ENCODE measurements at regions not wholly inside any gene's neighbourhood (a gene's known extent, or its start where the extent isn't known, plus 50 kb on each side); places are given as distances from the start of the nearest gene placed in this dataset.

DNA sequence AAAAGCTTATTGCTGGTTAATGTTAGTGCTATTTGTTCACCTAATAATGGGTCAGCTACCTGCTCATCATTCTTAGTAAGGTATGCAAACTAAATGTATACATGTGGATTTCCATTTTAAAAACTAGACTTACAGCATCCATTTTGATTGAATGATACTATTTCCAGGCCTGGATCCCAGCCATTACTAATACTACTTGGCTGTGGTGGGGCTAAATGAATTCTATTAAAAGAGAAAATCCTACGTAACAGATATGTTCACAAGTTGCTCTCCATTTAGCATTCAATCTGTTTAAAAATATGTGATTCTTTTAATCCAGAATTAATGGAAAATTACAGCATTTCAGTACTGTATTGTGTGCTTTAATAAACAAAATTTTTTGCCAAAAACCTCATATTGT is 169.4 kb upstream of the MIR17HG start:
- H2AFZ ChIP-seq (ENCODE audit: low read depth, low read length, poor library complexity, severe bottlenecking): no peak overlapping the region
- intact Hi-C loops (cut with micrococcal nuclease): no loop called here
- DNase-seq (ENCODE audit: low read depth, low spot score) (no peak), ATAC-seq (no peak)
- no peaks in the 10 kb centered on the region; the same call in 1 of the 2 replicates for H3K27me3 ChIP-seq (ENCODE audit: insufficient read depth, low read length)
- H3K9me3 ChIP-seq (ENCODE audit: control insufficient read depth in 1 of 2, insufficient read depth in 1 of 2, low read depth in 1 of 2, low read length in 2 of 2): no peaks in the 10 kb centered on the region
- no peak overlapping the region for H3K9ac ChIP-seq (ENCODE audit: low read length)
- no peak overlapping the region for H3K4me2 ChIP-seq (ENCODE audit: low read length)
- TF ChIP-seq POLR2AphosphoS5 (IDR thresholded peaks at IDR 0.05; ENCODE audit: low read depth, low read length): no peak
- TF ChIP-seq, protein P1, sequence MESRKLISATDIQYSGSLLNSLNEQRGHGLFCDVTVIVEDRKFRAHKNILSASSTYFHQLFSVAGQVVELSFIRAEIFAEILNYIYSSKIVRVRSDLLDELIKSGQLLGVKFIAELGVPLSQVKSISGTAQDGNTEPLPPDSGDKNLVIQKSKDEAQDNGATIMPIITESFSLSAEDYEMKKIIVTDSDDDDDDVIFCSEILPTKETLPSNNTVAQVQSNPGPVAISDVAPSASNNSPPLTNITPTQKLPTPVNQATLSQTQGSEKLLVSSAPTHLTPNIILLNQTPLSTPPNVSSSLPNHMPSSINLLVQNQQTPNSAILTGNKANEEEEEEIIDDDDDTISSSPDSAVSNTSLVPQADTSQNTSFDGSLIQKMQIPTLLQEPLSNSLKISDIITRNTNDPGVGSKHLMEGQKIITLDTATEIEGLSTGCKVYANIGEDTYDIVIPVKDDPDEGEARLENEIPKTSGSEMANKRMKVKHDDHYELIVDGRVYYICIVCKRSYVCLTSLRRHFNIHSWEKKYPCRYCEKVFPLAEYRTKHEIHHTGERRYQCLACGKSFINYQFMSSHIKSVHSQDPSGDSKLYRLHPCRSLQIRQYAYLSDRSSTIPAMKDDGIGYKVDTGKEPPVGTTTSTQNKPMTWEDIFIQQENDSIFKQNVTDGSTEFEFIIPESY (IDR thresholded peaks at IDR 0.05; ENCODE audit: extremely low read depth, insufficient replicate concordance, low read length): no peak
- TF ChIP-seq SIN3A (IDR thresholded peaks at IDR 0.05; ENCODE audit: low read depth): no peak
- TF ChIP-seq, protein P2, sequence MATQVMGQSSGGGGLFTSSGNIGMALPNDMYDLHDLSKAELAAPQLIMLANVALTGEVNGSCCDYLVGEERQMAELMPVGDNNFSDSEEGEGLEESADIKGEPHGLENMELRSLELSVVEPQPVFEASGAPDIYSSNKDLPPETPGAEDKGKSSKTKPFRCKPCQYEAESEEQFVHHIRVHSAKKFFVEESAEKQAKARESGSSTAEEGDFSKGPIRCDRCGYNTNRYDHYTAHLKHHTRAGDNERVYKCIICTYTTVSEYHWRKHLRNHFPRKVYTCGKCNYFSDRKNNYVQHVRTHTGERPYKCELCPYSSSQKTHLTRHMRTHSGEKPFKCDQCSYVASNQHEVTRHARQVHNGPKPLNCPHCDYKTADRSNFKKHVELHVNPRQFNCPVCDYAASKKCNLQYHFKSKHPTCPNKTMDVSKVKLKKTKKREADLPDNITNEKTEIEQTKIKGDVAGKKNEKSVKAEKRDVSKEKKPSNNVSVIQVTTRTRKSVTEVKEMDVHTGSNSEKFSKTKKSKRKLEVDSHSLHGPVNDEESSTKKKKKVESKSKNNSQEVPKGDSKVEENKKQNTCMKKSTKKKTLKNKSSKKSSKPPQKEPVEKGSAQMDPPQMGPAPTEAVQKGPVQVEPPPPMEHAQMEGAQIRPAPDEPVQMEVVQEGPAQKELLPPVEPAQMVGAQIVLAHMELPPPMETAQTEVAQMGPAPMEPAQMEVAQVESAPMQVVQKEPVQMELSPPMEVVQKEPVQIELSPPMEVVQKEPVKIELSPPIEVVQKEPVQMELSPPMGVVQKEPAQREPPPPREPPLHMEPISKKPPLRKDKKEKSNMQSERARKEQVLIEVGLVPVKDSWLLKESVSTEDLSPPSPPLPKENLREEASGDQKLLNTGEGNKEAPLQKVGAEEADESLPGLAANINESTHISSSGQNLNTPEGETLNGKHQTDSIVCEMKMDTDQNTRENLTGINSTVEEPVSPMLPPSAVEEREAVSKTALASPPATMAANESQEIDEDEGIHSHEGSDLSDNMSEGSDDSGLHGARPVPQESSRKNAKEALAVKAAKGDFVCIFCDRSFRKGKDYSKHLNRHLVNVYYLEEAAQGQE (IDR thresholded peaks at IDR 0.05; ENCODE audit: low read depth): no peak
- no peak for TF ChIP-seq SRF (IDR thresholded peaks at IDR 0.05; ENCODE audit: low read depth)
- no peak for TF ChIP-seq YY1 (IDR thresholded peaks at IDR 0.05; ENCODE audit: extremely low read depth, insufficient replicate concordance, low read depth, low read length)
- no peak for TF ChIP-seq SP1 (IDR thresholded peaks at IDR 0.05; ENCODE audit: low read depth)
- no peak for TF ChIP-seq POLR2A (IDR thresholded peaks at IDR 0.05; ENCODE audit: borderline replicate concordance, extremely low read depth, insufficient read depth, insufficient read length)
- no peak for TF ChIP-seq EGR1 (IDR thresholded peaks at IDR 0.05; ENCODE audit: low read depth)
- TF ChIP-seq TCF7L2 (IDR thresholded peaks at IDR 0.05; ENCODE audit: borderline replicate concordance, extremely low read depth, insufficient read depth, insufficient read length): no peak
- TF ChIP-seq ZNF274 (IDR thresholded peaks at IDR 0.05; ENCODE audit: low read depth, low read length): no peak
- no peak overlapping the region for H3K27ac ChIP-seq (ENCODE audit: low read depth, low read length)
- BruUV-seq (replicated peaks): no TSS peak
- no peaks in the 10 kb centered on the region for H3K9me2 ChIP-seq (ENCODE audit: insufficient read depth)
- no peaks in the 10 kb centered on the region for H4K20me1 ChIP-seq (ENCODE audit: insufficient read depth)
- H3K79me2 ChIP-seq (ENCODE audit: insufficient read depth, low read length): no peaks in the 10 kb centered on the region
- ChIA-PET RAD21 (ENCODE audit: low non-redundant PET in 1 of 2, low total read pairs in 2 of 2, uncharacterized antibody in 2 of 2, unreplicated experiment in 2 of 2) (no interaction called here), POLR2A (no interaction called here), CTCF (no interaction called here)
- H3K4me1 ChIP-seq (ENCODE audit: control insufficient read depth in 1 of 2, insufficient read depth in 2 of 2, low read length in 2 of 2): no peaks in the 10 kb centered on the region
- H3K36me3 ChIP-seq (ENCODE audit: control insufficient read depth in 1 of 2, insufficient read depth in 2 of 2, low read length in 2 of 2): no peaks in the 10 kb centered on the region
- H3K4me3 ChIP-seq (replicated peaks in 1 of 2; ENCODE audit: low read depth in 1 of 2, low read length in 2 of 2): no peak overlapping the region

All from HCT116 (cell line).